ENCODE measurements at regions not wholly inside any gene's neighbourhood (a gene's known extent, or its start where the extent isn't known, plus 50 kb on each side); places are given as distances from the start of the nearest gene placed in this dataset.

DNA sequence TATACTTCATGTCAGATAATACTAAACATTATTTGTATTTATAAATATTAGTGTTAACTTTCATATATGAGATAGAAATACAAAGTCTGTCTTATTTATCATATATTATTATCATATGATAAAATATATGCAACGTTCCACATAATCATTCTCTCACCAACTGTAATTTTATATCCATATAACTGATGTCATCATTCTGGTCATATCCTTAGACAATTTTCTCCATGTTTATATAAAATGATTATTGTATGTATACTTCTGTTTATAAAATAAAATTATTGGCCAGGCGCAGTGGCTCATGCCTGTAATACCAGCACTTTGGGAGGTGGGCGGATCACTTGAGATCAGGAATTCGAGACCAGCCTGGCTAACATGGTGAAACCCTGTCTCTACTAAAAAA, 2007.1 kb downstream of the EFNA5 start:
- no peak for DNase-seq (ENCODE audit: low spot score)
- no peak overlapping the region for H2AFZ ChIP-seq (ENCODE audit: low read length)
- BruUV-seq (replicated peaks) = no TSS peak
- no peak for TF ChIP-seq EZH2phosphoT487 (IDR thresholded peaks at IDR 0.05; ENCODE audit: borderline replicate concordance, low read depth, low read length)
- TF ChIP-seq, protein P1, sequence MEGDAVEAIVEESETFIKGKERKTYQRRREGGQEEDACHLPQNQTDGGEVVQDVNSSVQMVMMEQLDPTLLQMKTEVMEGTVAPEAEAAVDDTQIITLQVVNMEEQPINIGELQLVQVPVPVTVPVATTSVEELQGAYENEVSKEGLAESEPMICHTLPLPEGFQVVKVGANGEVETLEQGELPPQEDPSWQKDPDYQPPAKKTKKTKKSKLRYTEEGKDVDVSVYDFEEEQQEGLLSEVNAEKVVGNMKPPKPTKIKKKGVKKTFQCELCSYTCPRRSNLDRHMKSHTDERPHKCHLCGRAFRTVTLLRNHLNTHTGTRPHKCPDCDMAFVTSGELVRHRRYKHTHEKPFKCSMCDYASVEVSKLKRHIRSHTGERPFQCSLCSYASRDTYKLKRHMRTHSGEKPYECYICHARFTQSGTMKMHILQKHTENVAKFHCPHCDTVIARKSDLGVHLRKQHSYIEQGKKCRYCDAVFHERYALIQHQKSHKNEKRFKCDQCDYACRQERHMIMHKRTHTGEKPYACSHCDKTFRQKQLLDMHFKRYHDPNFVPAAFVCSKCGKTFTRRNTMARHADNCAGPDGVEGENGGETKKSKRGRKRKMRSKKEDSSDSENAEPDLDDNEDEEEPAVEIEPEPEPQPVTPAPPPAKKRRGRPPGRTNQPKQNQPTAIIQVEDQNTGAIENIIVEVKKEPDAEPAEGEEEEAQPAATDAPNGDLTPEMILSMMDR (conservative IDR thresholded peaks at IDR 0.05; ENCODE audit: low read length) = no peak
- H3K4me2 ChIP-seq (ENCODE audit: low read length) = no peak overlapping the region
- ChIA-PET POLR2A (no interaction called here), CTCF (ENCODE audit: unreplicated experiment) (no interaction called here)
- H3K4me3 ChIP-seq (ENCODE audit: low read depth, low read length, poor library complexity, severe bottlenecking) = no peak overlapping the region
- H3K4me1 ChIP-seq (ENCODE audit: insufficient read depth, low read length, poor library complexity, severe bottlenecking) = no peaks in the 10 kb centered on the region
- H3K9me3 ChIP-seq (ENCODE audit: low read length) = no peaks in the 10 kb centered on the region
- no peaks in the 10 kb centered on the region for H3K36me3 ChIP-seq (ENCODE audit: insufficient read depth, low read length)
- intact Hi-C loops (cut with micrococcal nuclease; ENCODE audit: unreplicated experiment) = no loop called here
- H3K79me2 ChIP-seq (ENCODE audit: insufficient read depth, low read depth, low read length) = no peaks in the 10 kb centered on the region
- no peaks in the 10 kb centered on the region for H4K20me1 ChIP-seq (ENCODE audit: insufficient read depth, low read length)
- no peaks in the 10 kb centered on the region for H3K9me2 ChIP-seq (ENCODE audit: insufficient read depth, low read length)
- H3K27ac ChIP-seq (ENCODE audit: low read depth, low read length, poor library complexity, severe bottlenecking) = no peak overlapping the region

DNA sequence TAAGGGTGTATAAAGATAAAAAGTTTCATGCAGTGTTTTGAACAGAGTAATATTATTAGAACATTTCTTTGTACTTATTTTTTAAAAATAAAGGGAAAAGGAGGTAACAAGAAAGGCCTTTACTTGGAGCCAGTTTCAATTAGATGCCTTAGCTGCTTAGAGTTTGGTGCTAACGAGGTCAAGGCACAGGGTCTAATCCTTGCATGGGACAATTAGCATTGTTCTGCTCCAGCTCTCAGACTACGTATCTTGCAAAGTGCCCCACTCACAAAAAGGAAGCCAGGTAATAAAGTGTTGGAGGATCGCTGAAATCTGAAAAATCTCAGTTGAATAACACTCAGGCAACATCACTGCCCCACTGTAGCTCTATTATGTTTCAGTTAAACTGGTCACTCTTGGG, 2011.3 kb downstream of the EFNA5 start:
- POLR2A ChIA-PET = no interaction called here
- Histone ChIP-seq H3K4me2 (ENCODE audit: low read length) (no peak overlapping the region), H3K9me3 (ENCODE audit: low read length) (no peaks in the 10 kb centered on the region), H3K79me2 (ENCODE audit: insufficient read depth, low read depth, low read length) (no peaks in the 10 kb centered on the region), H3K36me3 (ENCODE audit: insufficient read depth, low read length) (no peaks in the 10 kb centered on the region), H3K9me2 (ENCODE audit: insufficient read depth, low read length) (no peaks in the 10 kb centered on the region), H3K27ac (ENCODE audit: low read depth, low read length, poor library complexity, severe bottlenecking) (no peak overlapping the region), H3K4me1 (ENCODE audit: insufficient read depth, low read length, poor library complexity, severe bottlenecking) (no peaks in the 10 kb centered on the region), H4K20me1 (ENCODE audit: insufficient read depth, low read length) (no peaks in the 10 kb centered on the region), H2AFZ (ENCODE audit: low read length) (no peak overlapping the region), H3K4me3 (ENCODE audit: low read depth, low read length, poor library complexity, severe bottlenecking) (no peak overlapping the region)
- intact Hi-C loops (cut with micrococcal nuclease; ENCODE audit: unreplicated experiment) = no loop called here
- DNase-seq (ENCODE audit: low spot score) = no peak
- CTCF ChIA-PET (ENCODE audit: unreplicated experiment) = no interaction called here
- TF ChIP-seq, protein P1 (conservative IDR thresholded peaks at IDR 0.05; ENCODE audit: low read length) = no peak
- TF ChIP-seq EZH2phosphoT487 (IDR thresholded peaks at IDR 0.05; ENCODE audit: borderline replicate concordance, low read depth, low read length) = no peak
- no TSS peak for BruUV-seq (replicated peaks)

DNA sequence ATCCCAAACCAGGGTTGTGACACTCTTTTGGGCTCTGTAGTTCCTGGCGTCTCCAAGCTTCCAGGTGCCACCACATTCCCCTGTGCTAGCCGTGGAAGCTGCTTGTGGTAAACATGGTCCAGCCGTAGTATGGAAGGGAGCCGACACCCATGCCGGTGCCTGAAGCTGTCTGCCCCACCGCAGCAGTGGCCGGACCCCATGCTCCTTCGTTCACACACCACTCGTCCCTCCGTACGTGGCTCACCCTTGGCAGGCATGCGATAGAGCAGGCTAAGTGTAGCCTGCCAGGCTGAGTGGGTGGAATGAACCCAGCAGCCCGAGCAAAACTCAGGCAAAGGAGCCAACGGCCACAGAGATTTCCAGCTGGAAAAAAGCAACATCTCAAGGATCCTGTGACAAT, 2030.4 kb downstream of the EFNA5 start:
- TF ChIP-seq, protein P1 (conservative IDR thresholded peaks at IDR 0.05; ENCODE audit: low read length) = no peak
- no peak for TF ChIP-seq EZH2phosphoT487 (IDR thresholded peaks at IDR 0.05; ENCODE audit: borderline replicate concordance, low read depth, low read length)
- no peak overlapping the region for H3K4me3 ChIP-seq (ENCODE audit: low read depth, low read length, poor library complexity, severe bottlenecking)

More for the DNA sequence above, 2030.4 kb downstream of the EFNA5 start:
- CTCF ChIA-PET (ENCODE audit: unreplicated experiment) = no interaction called here
- Histone ChIP-seq H3K36me3 (ENCODE audit: insufficient read depth, low read length) (no peaks in the 10 kb centered on the region), H4K20me1 (ENCODE audit: insufficient read depth, low read length) (no peaks in the 10 kb centered on the region), H3K4me1 (ENCODE audit: insufficient read depth, low read length, poor library complexity, severe bottlenecking) (no peaks in the 10 kb centered on the region), H3K4me2 (ENCODE audit: low read length) (no peak overlapping the region), H3K9me3 (ENCODE audit: low read length) (0 out of 2 replicates have a peak, but pooled peaks cover 3% of the 10 kb centered on the region), H3K79me2 (ENCODE audit: insufficient read depth, low read depth, low read length) (no peaks in the 10 kb centered on the region), H3K9me2 (ENCODE audit: insufficient read depth, low read length) (no peaks in the 10 kb centered on the region), H2AFZ (ENCODE audit: low read length) (no peak overlapping the region), H3K27ac (ENCODE audit: low read depth, low read length, poor library complexity, severe bottlenecking) (no peak overlapping the region)
- POLR2A ChIA-PET = no interaction called here
- intact Hi-C loops (cut with micrococcal nuclease; ENCODE audit: unreplicated experiment) = no loop called here
- no TSS peak for BruUV-seq (replicated peaks)
- DNase-seq (ENCODE audit: low spot score) = no peak
